HG03469 (cell line): ENCODE measurements at regions not wholly inside any gene's neighbourhood (a gene's known extent, or its start where the extent isn't known, plus 50 kb on each side); places are given as distances from the start of the nearest gene placed in this dataset.

Source experiments
- ATAC-seq: cut with Tn5 transposase; IDR thresholded peaks from one replicate; pipeline ENCODE4 v1.9.1; 2021; ENCODE audit warnings: mild to moderate bottlenecking, moderate library complexity, moderate number of reproducible peaks; ENCODE audit not compliant: unreplicated experiment

DNA sequence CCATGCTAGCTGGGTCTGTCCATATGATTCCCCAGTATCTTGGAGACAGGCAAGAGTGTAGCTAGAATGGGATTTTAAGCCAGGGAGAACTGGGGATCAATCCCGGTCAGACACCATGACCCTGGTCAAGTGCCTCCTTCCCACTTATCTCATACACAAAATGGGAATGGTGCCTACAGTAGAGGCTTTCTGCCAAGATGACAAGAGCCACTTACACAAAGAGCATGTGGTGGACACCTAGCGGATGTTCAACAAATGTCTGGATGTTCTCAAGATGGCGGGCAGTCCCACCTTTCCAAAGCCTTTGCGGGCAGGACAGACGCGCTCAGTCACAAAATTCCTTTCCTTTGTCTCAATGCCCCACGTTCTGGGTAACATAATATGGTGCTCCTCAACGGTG lies 57.3 kb downstream of the MAF start:
- ATAC-seq: no peak

GRCh38 chr16:79542237-79542774 lies 58.2 kb downstream of the MAF start:
- no peak for ATAC-seq

DNA sequence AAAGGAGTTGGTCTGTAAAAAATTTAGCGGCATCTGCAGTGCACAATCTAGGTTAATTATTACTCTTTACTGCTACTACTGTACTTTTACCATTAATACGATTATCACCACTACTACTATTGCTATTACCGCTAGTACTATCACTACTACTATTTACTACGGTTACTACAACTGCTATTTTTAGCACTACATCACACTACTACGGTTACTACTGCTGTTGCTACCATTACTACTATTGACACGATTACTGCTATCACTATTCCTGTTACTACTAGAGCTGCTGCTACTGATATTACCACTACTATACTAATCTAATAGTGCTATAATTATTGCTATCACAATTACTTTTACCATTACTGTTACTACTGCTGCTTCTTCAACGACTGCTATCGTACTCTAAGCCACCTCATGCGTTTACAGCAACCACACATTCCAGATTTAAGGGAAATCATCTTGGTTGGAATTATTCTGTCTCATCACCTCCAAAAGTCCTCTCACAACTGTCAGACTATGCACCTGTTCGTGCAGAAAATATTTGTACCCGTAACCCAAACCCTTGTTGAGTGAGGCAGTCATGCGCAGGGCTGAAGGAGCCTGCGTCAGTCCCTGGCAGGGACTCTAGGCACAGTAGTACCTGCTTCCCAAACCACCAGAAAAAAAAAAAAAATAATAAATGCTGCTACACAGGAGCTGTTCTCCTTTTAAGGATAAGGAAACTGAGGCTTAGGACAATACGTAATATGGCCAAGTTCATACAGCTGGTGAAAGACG lies 59.5 kb downstream of the MAF start:
- no peak for ATAC-seq

DNA sequence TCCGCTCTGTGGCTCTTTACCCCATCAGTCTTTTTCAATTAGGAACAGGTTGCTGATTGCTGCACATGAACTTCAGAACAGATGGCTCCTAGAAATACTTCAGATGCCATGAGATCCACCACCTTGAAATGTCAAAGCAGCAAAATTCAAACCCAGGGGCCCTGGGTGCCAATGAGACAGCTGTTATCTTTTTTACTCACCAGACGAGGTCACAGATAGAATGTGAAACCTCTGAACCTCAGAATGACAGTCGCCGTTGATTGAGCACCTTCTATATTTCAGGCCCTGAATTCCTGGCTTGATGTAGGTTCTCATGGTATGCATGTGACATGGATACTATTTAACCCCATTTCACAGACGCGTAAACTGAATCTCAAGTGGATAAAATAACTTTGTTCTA lies 63.0 kb downstream of the MAF start:
- no peak for ATAC-seq

DNA sequence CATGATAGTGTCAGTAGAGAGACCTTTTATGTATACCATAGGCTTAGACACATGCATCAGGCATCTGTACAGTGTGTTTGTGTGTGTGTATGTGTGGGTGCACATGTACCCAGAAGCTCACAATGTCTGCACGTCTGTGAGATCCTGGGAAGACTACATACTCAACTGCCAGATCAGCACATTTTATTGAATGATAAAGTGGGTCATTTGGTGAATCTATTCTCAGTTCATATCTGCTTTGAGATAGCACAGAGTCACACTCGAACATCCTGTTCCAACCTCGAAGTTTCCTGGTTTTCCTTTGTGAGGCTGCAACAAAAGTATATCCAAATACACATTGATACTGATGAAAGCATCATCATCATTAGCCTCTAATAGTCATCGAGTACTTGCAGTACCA lies 63.6 kb downstream of the MAF start:
- no peak for ATAC-seq

- ATAC-seq: no peak
These were observed 65.4 kb downstream of the MAF start for GRCh38 chr16:79535130-79535529.

GRCh38 chr16:79534143-79534542 lies 66.4 kb downstream of the MAF start:
- no peak for ATAC-seq

DNA sequence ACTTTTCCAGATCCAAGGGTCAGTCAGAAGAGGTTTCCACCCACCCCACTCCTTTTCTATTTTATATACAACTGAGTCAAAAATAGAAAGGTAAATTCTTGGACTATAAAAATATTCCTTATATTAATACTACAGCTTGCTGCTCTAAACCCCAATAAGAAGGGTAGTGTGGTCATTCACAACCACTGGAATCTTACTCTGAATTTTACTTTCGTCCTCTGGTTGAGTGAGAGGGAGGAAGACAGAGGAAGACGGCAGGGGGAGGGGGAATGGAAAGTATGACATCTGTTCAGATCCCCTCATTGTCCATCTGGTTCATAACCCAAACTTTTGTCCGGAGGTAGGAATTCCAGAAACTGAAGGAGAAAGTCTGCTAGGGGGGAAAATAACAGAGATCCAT lies 67.2 kb downstream of the MAF start:
- no peak for ATAC-seq

GRCh38 chr16:79532785-79533184 lies 67.8 kb downstream of the MAF start:
- no peak for ATAC-seq

DNA sequence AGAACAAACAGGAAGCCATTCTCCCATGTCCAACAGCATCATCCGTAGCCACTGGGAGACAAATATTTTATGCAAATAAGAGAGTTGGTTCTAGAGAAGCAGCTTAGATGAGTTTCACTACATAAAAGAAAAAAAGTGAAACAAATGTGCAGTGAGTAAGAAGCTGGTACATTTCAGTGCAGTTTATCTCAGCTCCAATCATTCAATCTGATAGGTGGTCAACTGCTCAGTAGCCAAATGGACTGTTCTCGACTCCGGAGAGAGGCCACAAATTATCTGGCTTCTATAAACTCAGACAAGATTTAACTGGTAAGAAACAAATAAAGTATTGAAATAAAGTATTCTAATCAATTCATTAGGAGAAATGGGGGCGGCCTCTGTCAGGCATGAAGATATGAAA lies 68.3 kb downstream of the MAF start:
- ATAC-seq: no peak

GRCh38 chr16:79528338-79528737 lies 72.2 kb downstream of the MAF start:
- ATAC-seq: no peak

GRCh38 chr16:79523971-79524370 lies 76.6 kb downstream of the MAF start:
- ATAC-seq: no peak

DNA sequence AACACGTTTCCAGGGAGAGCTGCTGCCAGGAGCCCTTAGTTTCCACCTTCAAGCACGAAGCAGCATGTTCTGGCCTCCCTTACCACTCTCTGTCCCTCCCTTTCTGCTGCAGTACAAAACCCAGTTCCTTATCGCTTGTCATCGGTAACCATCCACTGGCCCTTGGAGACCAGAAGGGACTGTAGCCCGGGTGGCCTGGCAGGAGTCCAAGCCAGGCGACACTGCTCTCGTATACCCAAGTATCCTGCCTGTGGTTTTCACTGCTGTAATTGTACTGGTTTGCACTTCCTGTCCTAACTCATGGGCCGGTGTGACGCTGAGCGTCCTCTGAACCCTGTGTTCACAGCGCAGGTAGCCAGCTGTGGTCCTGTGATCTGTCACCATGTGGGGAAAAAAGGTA lies 81.1 kb downstream of the MAF start:
- ATAC-seq: no peak

DNA sequence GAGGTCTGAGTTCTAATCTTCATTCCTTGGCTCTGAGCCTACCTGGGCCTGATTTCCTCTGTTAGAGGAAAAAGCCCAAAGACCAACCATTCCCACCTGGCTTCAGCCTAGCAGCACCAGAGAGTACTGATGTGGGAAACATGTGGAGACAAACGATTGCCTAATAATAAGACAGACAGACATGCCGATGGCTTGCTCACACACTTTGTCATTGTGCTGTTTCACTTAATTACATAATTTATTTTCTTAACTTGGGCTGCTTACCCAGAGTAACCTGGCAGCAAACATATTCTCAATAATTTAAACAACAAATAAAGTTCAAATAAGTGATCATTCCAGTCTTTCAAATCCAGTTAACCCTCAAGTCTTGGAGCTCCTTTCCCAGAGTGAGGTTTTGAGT lies 83.4 kb downstream of the MAF start:
- ATAC-seq: no peak

DNA sequence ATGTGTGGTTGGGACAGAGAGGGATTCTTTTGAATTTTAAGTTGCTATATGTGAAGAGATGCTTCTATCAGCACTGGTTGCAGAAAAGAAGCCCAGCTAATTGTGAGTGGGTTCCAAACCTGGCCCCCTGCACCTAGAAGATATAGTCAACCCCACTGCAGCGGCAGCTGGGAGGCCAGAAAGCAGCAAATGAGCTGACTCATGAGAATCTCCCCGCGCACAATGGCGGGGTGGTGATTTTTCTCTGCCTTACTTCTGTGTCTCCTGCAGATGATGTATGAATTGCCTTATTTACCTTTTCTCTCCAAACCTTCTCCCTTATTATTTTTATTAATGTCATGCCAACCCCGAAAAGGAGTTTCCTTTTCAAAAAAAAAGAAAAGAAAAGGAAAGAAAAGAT lies 89.7 kb downstream of the MAF start:
- no peak for ATAC-seq

DNA sequence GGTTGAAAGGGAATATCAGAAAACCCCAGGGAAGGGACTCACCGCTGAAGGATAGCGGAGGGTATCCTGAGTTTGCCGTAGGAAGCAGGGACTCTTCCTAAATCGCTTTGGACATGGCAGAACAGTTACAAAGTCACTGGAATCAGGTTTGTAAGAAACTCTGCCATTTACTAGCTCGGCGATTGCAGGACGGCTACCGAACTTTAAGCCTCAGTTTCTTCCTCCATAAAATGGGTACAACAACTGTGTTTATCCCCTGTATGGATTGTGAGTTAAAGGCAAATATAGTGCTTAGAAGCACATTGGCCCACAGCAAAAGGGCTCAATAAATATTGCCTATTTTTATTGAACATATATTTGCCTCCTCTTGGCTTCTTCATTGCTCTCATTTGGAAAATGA lies 90.6 kb downstream of the MAF start:
- no peak for ATAC-seq

- ATAC-seq: no peak
These were observed 91.3 kb downstream of the MAF start for GRCh38 chr16:79509211-79509631.

DNA sequence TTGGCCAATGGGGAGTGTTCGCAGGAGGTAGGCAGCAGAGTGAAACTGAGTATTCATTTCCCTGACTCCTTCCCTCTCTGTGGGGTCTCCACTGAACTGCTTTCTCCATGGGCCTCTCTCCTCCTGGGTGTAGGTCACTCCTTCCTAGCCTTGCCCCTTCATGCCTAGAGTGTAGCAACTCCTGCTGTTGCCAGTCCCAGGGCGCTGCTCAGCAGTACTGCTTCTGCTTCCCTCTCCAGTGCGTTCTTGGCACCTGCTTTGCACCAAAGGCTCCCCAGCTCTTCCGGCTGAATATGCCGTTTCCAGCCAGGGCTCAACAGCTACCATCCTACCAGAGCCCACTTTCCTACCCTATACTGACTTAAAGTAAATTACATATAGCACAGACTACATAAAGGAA lies 92.2 kb downstream of the MAF start:
- no peak for ATAC-seq

DNA sequence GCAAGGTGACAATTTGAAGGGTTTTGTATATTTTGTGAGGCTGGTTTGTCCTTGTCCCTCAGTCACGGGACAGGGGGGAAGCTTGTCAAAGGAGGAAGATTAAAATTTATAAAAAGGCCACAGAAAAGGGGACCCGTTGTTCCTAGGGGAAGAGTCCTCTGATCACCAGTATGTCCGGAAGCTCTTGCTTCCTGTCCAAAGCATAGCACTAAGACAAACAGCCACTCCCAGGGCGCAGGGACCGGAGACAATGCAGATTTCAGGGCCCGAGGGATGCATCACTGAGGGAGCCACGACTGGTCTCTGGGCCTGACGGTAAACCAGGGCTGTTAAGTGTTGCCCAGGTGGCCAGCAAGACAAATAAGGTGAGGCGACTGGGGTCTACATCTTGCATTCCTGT lies 95.2 kb downstream of the MAF start:
- no peak for ATAC-seq

DNA sequence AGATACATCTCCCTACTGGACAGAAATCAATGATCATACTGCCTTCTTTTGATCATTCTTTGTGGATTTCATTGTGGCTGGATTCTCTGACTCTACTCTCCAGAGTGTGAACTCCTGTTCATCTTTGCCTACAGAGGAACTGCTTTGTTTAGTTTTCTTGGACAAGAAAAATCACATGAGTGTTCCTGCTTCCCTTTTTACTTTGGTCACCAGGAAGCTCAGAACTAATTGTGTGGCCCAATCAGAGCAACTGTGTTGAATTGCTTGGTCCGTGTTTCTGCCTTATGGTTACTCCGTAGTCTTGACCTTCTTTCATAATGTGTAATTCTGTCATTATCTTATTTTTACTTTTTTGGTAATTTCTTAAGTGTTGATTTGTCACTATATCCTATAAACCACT lies 97.0 kb downstream of the MAF start:
- no peak for ATAC-seq

DNA sequence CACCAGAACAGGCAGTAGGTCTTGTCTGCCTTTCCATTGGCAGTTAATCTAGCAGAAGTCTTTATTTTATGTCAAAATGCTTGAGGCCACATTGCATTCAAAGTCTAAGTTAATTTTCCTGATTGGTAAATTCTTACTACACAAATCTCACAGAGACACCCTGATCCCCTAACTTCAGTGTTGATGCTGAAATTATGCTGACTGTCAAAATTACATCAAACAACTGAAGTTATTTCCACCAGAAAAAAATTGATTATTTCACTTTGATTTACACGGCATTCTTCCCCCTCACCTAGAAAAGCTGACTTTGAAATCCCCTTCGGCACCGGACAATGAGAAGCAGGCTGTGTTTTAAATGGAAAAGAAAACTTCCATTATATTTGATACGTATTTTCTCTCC lies 99.1 kb downstream of the MAF start:
- ATAC-seq: no peak

DNA sequence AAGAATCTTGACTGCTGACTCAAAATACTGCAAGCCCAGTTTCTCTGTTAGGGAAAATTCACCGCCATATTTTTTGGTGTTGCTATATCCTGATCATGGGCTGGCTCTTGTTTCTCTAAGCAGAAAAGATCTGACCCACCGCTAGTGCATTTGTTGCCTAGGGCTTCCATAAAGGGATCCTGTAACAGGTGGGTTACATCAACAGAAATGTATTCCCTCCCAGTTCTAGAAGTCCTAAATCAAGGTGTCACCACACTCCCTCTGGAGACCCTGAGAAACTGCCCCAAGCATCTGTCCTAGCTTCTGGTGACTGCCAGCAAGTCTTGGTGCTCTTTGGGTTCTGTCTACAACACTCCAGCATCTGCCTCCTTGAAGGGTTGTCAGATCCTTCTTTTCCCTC lies 99.7 kb downstream of the MAF start:
- ATAC-seq: no peak

GRCh38 chr16:79500286-79500685 lies 100.3 kb downstream of the MAF start:
- no peak for ATAC-seq
